NCI-H510A (cell line): ENCODE measurements at regions not wholly inside any gene's neighbourhood (a gene's known extent, or its start where the extent isn't known, plus 50 kb on each side); places are given as distances from the start of the nearest gene placed in this dataset.

Experiments used
- DNase-seq: peaks from one replicate; lab custom pipeline; 2025; lab: John Stamatoyannopoulos, UW

DNA sequence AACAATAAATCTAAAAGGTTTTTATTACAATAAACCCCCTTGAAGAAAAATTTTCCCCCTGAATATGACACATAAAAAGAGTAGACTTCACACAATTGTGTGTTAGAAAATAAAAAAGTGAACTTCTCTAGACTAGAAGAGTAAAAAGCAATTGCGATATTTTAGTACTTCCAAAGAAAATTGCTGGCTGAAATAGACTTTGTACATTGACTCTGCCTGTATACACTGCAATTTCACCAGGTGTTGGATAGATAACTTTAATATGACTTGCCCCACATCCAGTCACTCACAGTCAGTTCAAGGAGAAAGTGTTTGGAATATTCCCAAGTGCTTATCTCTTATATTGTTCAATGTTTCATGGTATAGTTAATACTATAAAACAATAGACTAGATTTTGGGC is 1780.1 kb upstream of the PCDH20 start:
- no peak for DNase-seq

DNA sequence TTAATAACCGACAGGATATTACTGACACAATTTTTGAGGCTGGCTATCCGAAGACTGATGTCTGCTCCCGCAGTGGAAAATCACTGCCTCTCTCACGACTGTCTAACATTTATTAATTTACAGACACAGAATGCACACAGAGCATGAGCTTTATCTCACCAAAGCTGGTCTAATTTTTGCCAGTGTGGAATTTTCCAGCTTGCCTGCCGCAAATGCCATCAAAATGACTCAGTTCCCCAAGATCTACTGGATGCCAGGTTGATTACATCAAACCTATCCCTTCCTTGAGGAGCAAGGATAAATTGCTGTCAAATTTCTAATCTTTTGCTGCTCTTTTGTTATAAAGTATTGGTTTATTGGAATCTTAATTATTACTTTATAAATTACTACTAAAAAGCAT is 1775.1 kb upstream of the PCDH20 start:
- no peak for DNase-seq

DNA sequence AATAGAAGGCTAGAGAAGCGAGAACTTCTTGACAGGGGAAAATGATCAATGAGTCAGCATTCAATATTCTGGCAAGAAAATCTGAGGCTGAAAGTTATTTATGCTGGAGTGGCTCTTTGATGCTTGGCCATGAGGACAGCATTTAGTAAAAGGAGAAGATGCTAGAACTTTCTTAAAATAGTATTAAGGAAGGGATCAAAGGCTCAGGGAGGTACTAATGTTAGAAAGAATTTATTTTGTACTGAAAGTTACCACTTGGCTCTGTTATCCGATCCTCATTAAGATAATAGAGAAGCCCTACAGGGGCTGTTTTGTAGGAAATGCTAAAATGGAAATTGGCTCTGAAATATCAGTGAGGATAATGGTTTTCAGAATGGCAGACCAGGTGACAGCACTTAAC is 1774.6 kb upstream of the PCDH20 start:
- no peak for DNase-seq

DNA sequence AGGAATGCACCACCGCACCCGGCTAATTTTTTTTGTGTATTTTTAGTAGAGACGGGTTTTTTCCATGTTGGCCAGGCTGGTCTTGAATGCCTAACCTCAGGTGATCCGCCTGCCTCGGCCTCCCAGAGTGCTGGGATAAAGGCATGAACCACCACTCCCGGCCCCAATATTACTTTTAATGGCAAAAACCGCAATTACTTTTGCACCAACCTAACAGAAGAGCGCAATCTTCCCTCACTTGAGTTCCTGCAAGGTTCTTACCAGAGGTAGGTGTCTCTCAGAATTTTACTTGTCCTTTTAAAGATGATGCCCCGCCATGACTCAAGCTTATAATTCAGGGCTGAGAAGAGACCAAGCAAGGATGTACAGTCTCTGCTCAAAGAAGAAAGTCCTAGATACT is 1774.1 kb upstream of the PCDH20 start:
- no peak for DNase-seq

DNA sequence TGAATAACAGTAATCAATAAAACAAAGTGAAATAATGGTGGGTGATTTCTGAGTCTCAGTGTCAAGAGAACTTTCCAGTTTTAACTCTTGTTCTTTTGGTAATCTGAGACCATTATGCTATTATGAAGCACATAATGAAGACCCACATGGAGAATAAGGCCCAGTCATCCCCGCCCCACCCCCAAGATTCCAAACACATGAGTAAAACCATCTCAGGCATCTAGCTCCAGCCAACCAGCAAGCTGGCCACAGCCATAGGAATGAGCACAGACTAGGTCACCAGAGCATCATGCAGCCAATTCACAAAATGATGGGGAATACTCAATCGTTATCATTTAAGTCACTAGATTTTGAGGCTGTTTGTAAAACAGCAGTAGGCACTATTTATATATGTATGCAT is 1769.0 kb upstream of the PCDH20 start:
- no peak for DNase-seq

DNA sequence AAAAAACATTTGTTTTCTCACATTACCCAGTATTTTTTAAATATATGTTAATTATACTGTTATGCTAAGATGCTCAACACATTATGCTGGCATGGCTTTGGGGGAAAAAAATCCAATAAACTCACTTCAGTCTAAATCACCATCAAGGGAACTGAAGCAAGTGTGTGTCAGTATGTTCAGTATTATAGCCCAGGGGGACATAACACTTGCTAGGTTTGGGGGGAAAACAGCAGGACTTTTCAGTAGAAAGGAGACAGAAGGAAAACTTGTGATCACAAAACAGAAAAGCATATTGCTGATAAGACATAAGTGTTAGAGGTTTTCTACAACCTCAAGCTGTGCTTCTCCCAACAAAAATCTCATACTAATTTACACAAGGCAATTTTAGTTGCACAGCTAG is 1759.9 kb upstream of the PCDH20 start:
- no peak for DNase-seq

DNA sequence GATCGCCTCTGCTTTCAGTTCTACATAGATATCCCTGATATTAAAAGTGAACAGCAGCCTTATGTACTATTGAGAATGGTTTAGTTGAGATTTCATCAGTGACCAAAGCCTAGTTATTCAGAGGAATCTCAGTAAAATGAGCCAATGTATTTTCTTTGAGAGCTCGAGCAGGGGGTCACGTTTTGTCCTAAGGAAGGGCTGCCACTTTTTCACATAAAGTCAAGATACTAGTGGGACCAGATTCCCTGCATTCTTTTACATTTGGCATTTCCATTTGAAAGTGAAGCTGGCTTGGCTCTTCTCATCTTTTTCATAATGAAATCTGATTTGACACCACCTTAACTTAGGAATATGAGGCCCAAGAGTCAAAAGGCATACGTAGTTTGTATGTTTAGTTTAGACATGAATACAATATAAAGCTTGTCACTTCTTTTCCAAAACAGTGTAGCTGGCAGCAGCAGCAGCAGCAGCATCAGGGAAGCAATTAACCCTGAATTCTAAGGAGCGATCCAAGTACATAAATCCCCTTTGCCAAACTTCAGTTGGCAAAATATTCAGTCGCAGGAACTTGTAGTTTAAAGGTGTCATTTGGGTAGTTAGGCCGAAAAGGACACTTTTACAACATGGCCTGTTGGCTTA is 1752.2 kb upstream of the PCDH20 start:
- DNase-seq = no peak

DNA sequence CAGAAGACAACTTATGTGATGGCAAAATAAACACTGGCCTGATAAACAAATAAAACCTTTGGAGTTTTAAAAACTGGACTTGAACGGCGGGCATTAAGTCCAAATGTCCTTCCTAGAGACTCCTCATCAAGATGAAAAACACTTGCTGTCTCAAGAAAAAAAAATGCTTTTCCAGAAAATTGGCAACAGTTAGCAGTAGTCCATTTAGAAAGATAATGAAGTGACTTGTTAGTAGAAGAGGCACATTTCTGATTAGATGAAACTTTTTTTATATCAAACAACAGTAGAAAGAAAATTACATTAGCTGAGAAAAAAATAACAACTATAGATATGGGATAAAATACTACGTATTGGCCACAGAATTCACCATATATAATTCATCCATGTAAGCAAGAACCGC is 1750.7 kb upstream of the PCDH20 start:
- DNase-seq = no peak

DNA sequence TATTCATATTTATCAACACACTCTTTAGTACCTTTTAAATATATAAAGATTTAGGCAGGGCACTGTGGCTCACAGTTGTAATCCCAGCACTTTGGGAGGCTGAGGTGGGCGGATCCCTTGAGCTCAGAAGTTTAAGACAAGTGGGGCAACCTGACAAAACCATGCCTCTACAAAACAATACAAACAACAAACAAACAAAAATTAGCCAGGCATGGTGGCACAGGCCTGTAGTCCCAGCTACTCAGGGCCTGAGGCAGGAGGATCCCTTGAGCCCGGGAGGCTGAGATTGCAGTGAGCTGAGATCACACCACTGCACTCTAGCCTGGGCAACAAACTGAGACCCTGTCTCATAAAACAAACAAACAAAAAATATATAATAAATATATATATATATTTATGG is 1748.3 kb upstream of the PCDH20 start:
- no peak for DNase-seq

DNA sequence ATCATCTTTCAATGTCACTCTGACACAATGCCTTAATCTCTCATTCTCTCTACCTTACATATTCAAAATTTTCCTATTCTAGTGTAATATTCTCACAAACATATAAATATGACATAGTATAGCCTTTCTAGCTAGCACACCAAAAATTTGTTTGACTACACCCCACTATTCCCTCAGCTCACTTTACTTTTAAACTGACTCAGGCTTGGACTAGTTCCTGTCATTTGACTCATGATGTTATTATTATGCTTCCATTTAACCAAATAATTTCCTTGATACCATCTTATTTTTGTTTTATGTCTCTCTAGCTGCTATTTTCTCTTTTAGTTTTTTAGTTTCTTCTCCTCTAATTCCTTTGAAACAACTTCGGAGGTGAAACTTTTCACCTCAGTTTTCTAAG is 1745.6 kb upstream of the PCDH20 start:
- DNase-seq = no peak

DNA sequence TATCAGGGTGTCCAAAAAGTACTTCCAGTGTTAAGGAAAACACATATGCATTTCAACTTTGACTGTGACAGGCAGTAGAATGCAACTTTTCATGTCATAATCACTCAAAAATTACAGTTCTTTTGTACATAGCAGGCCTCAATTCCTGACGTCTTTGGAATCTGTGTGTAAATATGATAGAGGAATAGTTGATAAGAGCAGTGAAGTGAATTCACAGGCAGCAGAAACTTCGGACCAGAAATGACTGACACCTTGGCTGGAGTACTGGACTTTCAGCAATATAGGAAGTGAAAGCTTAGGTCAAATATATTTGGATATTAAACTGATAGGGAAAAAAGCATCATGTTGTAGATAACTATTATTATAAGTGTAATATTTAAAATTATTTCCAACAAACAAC is 1741.2 kb upstream of the PCDH20 start:
- DNase-seq = no peak

DNA sequence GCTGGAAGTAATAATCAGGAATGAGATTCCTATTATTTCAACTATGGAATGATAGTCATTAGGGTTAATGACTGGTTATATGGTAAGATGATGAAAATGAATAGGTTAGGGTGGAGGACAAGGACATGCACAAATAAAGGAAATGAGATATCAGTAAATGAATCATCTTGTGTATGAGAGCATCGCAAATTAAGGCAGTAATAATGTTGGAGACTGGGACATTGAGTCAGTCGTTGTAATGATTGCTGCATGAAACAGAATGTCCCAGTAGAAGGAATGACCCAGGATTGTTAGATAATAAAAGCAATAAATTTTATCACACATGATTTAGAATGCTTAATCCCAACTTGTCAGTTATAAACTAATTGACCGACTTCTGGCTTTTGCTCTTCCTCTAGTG is 1733.7 kb upstream of the PCDH20 start:
- no peak for DNase-seq

DNA sequence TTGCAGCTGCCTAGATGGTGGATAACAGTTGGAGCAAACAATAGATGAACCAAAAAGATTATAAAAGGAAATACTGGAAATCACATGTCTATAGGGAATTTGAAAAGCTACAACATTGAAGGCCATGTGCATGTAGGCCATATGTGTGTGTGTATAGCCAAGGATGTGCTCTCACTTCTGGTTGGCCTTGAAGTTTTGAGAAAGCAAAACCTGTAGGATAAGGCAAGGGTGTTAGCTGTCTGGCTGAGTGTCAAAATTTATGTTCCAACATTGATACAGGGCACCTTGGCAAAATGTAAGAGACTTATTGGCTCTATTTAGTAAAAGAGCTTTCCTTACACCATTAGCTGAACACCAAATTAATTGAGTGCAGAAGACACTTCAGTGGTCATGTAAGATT is 1723.6 kb upstream of the PCDH20 start:
- DNase-seq = no peak

DNA sequence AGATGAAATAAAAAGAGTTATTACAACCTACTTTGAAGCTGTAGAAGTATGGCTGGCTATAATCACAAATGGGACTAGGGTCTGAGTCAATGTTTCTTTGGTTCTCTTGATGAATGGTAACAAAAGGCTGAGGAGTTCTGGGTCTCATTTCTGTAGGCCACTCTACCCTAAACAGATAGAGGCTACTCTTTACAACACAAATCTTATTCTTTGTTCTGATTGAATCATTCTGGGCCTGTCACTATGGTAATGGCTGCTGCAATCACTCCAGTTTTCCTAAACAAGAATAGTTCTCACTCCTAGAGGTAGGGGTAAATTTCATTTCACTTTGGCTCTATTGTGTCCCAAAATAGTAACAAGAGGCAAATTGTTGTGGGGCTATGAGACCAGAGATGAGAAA is 1714.3 kb upstream of the PCDH20 start:
- DNase-seq = no peak

DNA sequence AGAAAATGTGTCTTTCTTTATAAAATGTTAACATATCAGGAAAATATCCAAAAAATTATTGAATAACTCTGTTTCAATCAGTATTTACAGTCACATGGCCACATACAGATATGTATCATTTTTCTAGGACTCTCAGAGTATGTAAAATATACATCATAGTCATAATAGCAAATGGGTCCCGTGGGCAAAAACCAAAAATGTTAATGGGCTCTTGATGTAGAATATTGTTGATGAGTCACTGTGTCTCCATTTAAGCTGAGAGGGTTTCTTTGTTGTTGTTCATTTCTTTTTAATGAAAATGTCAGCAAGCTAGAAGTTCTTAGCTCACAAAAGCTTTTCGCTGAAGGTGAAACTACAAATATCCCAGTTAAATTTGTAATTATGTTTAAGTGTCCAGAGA is 1713.1 kb upstream of the PCDH20 start:
- no peak for DNase-seq

DNA sequence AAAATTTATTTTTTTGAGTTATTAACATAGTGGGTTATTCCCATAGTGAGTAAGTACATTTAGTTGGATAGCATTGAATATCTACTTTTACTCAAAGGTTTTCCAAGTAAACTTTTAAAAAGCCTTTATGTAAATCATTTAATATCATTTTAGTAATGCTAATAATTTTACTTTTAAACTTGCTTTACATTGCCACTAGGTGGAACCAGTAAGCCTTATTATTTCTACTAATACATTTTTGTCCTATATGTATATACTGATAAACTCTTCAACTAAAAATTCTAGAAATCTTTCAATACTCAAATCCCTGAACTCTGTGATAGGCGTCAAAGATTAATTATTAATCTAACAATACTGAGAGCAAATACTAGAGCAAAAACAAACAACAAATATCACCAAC is 1709.2 kb upstream of the PCDH20 start:
- DNase-seq = no peak

DNA sequence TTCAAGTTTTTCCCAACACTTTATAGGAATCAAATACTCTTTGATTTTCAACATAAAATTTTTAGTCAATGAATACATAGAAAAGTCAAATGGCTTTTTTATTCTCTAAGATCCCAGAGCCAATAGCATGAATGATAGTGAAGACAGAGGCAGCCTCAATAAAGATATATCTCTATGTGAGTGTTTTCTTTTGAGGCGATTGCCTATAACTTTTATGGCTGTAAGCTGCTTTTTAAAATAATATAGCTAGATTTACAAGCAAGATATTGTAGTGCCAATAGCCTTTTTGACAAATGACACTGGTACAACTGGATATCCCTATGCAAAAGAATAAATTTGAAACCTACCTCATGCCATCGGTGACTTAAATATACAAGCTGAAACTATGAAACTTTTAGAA is 1705.2 kb upstream of the PCDH20 start:
- DNase-seq = no peak

DNA sequence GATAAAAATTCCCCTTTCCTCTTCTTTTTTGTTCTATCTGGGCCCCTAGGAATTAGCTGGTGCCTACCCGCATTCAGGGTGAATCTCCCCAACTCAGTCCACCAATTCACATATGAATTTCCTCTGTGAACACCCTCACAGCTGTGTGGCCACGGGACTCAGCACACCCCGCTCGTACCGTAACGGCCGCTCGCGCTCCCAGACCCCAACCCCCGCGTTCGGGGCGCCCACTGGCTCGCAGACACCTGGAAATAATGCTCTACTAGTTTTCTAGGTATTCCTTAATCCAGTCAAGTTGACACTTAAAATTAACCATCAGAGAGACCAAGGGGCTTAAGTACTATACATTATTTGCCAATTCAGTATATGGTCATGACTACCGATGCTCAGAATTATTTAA is 1702.1 kb upstream of the PCDH20 start:
- DNase-seq = no peak

DNA sequence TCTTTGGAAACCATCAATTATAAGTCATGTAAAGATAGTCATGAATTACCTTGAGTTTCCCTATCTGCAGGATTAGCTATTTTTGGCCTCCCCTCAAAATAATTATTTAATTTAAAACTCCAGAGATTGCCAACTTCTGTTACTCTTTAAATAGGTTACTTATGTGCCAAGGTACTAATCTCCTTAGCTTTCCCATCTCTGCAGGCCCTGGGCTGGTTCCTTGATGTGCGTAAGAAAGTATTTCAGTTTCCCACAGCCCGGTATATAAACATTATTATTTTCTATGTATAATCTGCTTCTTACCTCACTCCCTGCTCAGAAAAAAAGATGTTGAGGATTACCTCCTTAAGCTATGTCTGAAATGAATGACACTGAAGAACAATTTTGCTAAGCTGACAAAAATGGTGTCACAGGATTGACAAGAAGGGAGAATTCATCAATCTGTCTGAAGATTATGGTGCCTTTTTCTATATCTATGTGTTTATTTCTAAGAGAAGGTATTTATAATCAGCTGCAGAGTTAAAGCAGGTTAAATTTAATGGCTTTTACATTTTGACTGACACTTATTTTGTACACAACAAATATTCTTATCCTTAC is 1697.2 kb upstream of the PCDH20 start:
- no peak for DNase-seq

DNA sequence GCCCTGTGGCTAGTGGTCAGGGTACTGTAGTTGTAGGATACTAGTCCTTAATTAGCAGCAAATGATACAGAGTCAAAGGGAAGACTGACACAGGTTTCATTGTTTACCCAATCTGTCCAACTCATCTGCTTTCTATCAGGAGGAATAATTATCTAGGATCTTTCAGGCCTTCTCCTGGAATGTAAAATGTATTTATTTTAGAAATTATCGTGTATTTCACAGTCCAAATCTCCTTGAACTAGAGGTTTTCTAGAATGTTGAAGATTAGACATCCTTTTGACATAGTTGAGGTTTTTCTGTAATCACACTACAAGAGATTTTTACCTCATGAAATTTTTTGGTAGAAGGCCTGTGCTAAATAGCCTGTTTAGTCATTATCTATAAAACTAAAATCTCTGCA is 1694.8 kb upstream of the PCDH20 start:
- DNase-seq = no peak

DNA sequence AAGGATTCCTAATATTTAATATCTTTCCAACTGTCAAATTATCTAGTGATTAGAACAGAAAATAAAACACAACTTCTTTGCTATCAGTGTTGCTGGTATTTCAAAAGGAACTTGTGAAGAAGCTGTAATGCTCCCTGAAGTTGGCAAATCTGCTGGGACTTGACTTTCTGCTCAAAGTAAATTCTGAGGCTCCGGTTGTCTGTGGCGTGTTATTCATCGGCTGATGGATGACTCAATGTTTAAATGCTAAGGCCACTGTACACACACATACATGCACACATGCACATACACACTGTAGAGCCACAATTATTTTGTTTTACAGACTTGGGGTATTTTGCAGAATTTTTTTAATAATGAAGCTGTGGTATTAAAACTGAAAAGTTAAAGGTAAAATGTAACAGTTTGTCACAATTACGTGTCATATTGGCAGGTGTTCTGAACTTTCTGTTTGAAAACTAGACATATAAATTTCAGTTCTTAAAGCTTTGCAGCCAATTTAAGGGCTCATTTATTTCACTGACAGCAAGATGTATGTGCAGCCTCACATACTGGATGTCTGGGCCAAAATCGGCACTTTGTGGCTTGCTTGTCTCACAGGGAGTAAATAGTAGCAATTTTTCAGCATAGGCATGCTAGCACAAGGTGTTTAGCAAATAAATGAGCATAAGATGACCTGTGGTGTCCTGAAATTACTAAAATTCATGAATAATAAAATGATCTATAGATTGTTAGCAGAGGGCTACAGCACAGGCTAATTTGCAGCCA is 1691.7 kb upstream of the PCDH20 start:
- no peak for DNase-seq

DNA sequence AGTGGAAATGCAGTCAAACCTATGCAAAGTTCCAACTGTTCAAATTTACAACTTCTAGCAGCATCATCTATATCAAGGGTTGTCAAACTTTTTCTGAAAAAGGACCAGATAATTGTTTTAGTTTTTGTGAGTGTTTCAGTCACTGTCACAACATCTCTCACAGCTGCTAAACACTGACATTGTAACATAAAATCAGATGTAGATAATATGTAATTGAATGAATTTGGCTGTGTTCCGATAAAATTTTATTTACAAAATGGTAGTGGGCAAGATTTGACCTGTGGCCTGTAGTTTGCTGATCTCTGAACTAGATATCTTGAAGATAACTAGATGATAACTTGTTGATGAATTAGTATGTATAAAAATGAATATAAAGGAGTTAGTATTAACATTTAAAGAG is 1679.1 kb upstream of the PCDH20 start:
- no peak for DNase-seq

DNA sequence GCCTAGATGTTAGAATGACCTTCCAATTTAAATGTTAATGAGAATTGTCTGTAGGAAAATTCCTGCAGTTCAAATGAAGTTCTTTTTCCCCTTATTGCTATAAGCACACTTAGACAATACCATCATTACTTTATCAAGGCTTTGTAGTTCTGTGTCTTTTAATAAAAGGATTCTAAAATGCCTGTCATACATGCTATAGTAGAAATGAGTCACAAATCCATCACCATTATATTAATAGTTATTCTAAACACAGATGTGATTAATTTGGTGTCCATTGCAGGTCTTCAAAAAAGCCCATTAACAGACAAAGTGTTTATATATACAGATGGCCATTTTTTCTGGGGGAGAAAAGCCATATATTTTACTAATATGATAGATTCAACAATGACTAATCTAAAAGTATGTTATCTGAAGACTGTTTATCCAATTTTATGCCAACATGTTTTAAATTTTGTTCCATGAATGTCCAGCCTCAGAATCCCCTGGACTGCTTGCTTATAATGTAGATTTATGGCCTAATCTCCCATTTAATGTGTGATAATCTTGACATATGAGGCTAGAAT is 1678.3 kb upstream of the PCDH20 start:
- DNase-seq = no peak
